ENCODE measurements at regions not wholly inside any gene's neighbourhood (a gene's known extent, or its start where the extent isn't known, plus 50 kb on each side); places are given as distances from the start of the nearest gene placed in this dataset.

GRCh38 chr4:90051999-90052398 lies 75.2 kb upstream of the CCSER1 start:
- no peak for TF ChIP-seq CTCF (conservative IDR thresholded peaks at IDR 0.05 in 1 of 2, IDR thresholded peaks at IDR 0.05 in 1 of 2; ENCODE audit: extremely low read depth in 1 of 2, insufficient read depth in 1 of 2, low read depth in 1 of 2, low read length in 2 of 2)
- TF ChIP-seq EZH2 (IDR thresholded peaks at IDR 0.05; ENCODE audit: borderline replicate concordance, low read length) = no peak
